ENCODE measurements at regions not wholly inside any gene's neighbourhood (a gene's known extent, or its start where the extent isn't known, plus 50 kb on each side); places are given as distances from the start of the nearest gene placed in this dataset.

GRCh38 chr22:48567213-48567975, 1260.3 kb downstream of the BRD1 start:
- no peak for DNase-seq

DNA sequence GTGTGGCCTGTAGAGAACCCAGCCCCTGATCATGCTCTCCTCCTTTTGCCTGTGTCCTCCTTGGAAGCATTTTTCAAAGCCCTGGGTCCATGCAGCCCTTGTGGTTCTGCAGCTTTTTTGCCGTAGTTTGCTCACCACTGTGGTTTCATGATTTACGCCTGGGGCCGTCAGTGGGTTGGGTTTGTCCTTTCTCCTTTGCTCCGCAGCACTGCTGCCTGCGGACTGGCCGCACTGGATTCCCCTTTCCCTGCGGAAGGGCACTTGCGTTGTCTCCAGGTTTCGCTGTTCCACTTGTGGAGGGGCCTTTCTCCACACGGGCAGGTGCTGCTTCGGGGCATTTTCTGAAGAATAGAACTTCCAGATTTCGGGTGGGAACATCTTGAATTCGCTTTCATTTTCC, 1260.9 kb downstream of the BRD1 start:
- DNase-seq, result no peak

GRCh38 chr22:48565901-48566501, 1261.7 kb downstream of the BRD1 start:
- no peak for DNase-seq

DNA sequence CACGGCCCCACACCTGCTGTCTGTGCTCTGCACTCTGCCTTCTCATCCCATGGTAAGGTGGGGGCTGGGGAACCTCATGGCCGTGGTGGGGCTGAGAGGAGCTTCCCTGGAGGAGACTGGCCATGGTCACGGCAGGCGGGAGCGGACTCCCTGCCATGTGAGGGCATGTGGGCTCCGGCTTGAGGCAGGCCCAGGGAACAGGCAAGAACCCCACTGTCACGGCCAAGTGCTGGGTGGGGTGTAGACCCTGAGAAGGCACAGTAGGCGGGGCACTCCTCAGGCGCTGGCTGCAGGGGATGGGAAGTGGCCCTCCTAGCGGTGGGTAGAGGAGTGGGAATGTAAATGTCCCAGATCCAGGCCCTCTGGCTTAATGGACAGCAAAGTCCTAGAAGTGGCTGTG, 1262.7 kb downstream of the BRD1 start:
- no peak for DNase-seq

GRCh38 chr22:48563966-48564330, 1263.7 kb downstream of the BRD1 start:
- no peak for DNase-seq

DNA sequence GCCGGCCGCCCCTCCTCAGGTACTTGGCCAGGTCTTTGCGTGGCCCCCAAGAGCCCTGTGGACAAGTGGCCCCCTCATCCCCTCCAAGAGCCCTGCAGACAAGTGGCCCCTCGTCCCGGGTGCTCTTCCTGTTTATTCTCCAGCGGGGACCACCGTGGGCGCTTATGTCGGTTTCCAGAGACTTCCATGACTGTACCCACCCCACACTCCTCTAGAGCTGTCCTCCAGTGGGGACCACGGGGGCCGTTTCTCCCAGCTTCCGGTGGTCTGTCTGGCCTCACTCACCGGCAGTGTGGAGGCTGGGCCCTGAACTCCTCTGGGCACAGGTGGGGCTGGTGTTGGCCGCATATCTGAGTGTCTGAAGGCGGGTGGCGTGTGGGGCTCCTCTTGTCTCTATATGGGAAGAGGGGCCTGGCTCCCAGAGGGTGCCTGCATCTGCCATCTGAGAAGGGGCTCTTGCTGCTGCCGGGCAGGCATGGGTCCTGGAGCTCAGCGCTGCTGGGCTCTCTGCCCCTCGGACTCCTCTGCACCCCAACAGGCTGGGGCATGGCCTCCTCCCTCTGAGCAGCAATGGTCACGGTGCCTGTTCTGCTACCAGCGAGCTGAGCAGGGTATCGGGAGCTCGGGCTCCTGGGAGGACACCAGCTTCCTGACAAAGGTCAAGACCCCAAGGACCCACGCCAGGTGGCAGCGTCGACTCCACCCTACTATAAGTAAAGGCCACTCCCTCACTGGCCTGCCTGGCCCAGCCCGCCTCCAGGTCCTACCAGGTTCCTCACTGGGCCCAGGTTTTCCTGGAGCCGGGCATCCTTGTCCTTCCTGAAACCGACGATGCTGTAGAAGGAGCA, 1264.3 kb downstream of the BRD1 start:
- DNase-seq, result no peak

- DNase-seq, result no peak
Observed at GRCh38 chr22:48561676-48562075, 1266.0 kb downstream of the BRD1 start.

- no peak for DNase-seq
Observed at GRCh38 chr22:48560836-48561235, 1266.8 kb downstream of the BRD1 start.

GRCh38 chr22:48560389-48560751, 1267.3 kb downstream of the BRD1 start:
- DNase-seq, result no peak

DNA sequence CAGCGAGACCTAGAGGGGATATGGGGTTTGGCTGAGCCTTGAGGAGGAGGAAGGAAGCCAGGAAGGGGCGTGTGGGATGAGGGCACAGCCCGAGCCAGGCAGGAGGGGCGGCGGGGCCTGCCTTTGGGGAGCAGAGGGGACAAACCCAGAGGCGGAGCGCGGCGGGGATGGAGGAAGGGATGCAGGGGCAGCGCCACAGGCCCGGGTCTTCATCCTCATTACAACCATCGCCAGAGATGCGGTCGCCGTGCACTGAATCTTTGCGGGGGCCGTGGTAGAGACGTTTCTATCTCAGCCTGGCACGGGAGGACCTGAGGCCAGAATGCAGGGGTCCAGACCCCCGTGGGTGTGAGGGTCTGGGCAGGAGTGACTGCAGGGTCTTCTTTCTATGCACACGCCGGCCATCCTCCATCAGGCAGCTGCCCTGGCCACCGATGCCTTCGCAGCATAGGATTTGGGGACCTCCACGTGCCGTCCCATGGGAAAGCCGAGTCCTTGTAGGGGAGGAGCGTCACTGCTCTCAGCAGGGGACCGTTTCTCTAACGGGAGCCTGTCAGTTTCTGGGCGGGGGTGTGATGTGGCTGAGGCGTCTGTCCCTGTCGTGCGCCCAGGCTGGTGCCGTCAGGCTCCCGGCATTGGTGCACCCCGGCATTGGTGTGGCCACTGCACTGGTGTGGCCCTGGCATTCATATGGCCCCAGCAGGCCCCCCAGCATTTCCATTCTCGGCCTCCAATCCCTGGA, 1267.9 kb downstream of the BRD1 start:
- no peak for DNase-seq

GRCh38 chr22:48558606-48559402, 1268.9 kb downstream of the BRD1 start:
- no peak for DNase-seq

DNA sequence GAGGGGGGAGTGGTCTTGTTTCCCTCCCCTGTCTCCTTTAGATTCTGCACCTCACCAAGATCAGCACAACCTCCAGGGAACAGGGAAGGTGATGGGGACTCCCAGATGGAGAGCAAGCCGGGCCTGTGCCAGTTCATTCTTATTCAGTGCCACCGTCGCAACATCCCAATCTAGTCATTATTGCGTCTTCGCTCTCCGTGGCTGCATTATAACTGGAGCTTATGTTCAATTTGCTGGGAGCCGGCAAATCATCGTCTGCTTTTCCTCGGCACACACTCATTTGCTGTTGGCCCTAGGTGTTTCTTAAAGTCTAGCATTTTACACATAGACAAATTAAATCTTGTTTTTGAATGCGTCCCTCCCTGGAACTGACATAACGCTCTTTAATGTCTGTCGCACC, 1269.7 kb downstream of the BRD1 start:
- DNase-seq, result no peak

- no peak for DNase-seq
Observed at GRCh38 chr22:48557473-48557872, 1270.2 kb downstream of the BRD1 start.

GRCh38 chr22:48556751-48557150, 1270.9 kb downstream of the BRD1 start:
- DNase-seq, result no peak

DNA sequence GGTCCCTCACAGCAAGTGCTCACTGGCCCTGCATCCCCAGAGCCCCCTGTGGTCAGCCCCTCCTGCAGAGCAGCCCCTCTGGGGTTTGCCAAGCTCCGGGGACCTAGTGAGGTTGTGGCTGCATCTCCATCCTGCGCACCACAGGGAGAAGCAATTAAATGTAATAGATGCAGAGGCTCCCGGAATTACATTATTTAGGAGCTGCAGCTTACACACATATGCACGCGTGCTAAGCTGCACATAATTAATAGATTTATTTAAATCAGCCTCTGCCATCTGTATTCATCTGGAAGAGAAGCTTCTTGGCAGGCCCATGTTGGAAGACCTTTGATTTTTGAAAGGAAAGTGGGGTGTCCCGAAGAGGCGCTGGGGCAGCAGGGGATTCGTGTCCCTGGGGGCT, 1271.5 kb downstream of the BRD1 start:
- no peak for DNase-seq

GRCh38 chr22:48555606-48556005, 1272.1 kb downstream of the BRD1 start:
- no peak for DNase-seq

DNA sequence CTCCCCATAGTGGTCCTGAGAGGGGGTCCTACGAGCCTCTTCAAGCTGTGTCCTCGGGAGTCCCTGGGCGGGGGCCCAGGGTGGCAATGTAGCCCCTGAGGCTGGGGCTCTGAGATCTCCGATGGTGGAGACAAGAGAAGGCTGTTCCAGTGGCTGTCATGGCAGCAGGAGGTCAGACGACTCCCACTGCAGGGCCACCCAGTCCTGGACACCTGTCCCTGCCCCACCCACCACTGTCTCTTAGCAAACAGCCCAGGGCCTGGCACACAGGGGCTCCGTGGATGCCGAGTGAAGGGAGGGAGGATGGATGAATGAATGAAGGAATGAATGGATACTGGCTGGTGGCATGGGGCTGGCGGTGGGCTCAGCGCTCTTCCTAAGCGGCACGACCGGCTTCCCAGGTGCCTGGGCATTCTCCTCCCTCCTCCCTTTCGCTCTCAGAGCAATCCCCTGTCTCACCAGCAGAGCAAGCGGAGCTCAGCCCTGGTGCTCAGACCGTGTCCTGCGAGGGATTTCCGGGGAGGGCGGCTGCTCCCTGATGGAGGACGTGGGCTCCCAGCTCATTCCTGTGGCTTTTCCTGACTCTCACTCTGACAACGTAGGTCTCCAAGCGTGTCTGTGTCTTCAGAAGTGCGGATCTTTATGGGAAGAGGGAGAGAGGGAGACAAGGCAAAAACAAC, 1272.6 kb downstream of the BRD1 start:
- no peak for DNase-seq

- DNase-seq, result no peak
Observed at GRCh38 chr22:48553694-48554308, 1273.9 kb downstream of the BRD1 start.

DNA sequence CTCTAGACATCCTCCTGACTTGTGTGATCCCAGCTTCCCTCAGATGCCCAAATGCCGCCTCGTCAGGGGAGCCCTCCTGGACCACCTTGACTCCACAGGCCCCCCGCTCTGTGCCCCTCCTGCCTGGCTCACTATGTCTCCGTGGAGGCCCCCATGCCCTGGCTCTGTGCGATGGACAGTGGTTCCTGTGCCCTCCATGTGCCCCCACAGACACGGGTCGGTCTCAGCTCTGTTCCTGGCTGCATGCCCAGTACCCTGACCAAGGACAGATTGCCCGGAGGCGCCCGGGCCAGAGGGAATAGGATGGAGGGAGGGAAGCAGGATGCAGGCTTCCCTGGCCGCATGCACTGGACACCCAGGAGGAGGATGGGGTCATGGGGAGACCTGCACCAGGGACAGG, 1274.6 kb downstream of the BRD1 start:
- DNase-seq, result no peak

DNA sequence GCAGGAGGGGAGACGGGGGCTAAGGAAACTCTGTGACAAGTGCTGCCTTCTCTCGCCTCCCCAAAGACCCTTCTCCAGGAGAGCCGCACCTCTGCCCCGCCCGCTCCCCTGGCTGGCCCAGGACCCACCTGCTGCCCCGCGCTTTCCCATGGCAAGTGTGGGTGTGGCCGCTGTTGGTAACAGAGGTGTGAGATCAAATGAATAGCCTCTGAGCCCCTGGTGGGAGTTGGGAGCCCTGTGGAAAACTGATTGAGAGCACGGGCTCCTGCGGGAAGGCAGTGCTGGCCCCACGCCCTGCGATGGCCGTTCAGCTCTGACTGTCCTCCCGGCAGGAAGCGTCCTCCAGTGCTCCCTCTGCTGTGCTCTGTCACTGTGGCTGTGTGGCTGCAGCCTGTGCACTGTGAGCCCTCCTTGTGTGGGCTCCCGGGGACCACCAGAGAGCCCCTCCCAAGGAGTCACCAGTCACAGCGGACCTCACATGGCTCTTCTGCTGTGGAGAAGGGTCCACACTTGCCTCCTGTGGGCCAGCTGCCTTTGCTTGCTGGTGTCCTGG, 1275.9 kb downstream of the BRD1 start:
- DNase-seq, result no peak

- DNase-seq, result no peak
Observed at GRCh38 chr22:48551061-48551460, 1276.6 kb downstream of the BRD1 start.

Measured in NCI-H1930 (cell line).